HL-60 (cell line): ENCODE measurements at regions not wholly inside any gene's neighbourhood (a gene's known extent, or its start where the extent isn't known, plus 50 kb on each side); places are given as distances from the start of the nearest gene placed in this dataset.

ENCODE experiments used
- DNase-seq, 2 experiments: peaks; one replicate each; pipeline ENCODE4 v3.0.0-alpha.2; 2010 to 2020; ENCODE audit warnings: low read depth in 1 of 2, low spot score in 1 of 2
- H3K27ac ChIP-seq: fragments of 250-450 bp; sonication (Bioruptor Pico); replicated peaks from 2 replicates; pipeline ENCODE4 v1.5.1; 2020; ENCODE audit warnings: mild to moderate bottlenecking, moderate library complexity
- H3K27me3 ChIP-seq: fragments of 250-450 bp; sonication (Bioruptor Pico); 2 replicates; pipeline ENCODE4 v1.5.1; 2021; ENCODE audit warnings: mild to moderate bottlenecking, moderate library complexity; ENCODE audit not compliant: insufficient read depth, poor library complexity, severe bottlenecking
- H3K4me3 ChIP-seq: replicated peaks from 2 replicates; pipeline ENCODE4 v1.5.1; 2011; ENCODE audit warnings: mild to moderate bottlenecking, control low read depth, low read length; ENCODE audit not compliant: insufficient read depth
- CTCF ChIP-seq: IDR thresholded peaks from one replicate; pipeline ENCODE4 v1.5.1; 2011; ENCODE audit warnings: low read length, control low read depth, inconsistent platforms; ENCODE audit not compliant: insufficient read depth
- GABPA ChIP-seq: IDR thresholded peaks from 2 replicates; pipeline ENCODE4 v1.6.1; 2012; ENCODE audit warnings: low read depth
- POLR2AphosphoS5 ChIP-seq: IDR thresholded peaks from 2 replicates; pipeline ENCODE4 v1.6.1; 2012; ENCODE audit warnings: low read depth
- REST ChIP-seq: IDR thresholded peaks from 2 replicates; pipeline ENCODE4 v1.6.1; 2012; ENCODE audit warnings: low read depth; ENCODE audit not compliant: insufficient replicate concordance
- SPI1 ChIP-seq: IDR thresholded peaks from 2 replicates; pipeline ENCODE4 v1.6.1; 2012; ENCODE audit warnings: low read depth, mild to moderate bottlenecking, borderline replicate concordance

GRCh38 chr15:35880896-35881295 lies 334.9 kb upstream of the DPH6 start:
- Histone ChIP-seq H3K4me3 (no peak overlapping the region), H3K27me3 (no peaks in the 10 kb centered on the region), H3K27ac (no peak overlapping the region)
- DNase-seq: no peak
- TF ChIP-seq POLR2AphosphoS5 (no peak), CTCF (no peak), GABPA (no peak), SPI1 (no peak), REST (no peak)

- H3K27ac ChIP-seq: no peak overlapping the region
Measured at GRCh38 chr15:35885870-35886269, 339.9 kb upstream of the DPH6 start.

GRCh38 chr15:35886765-35887164 lies 340.8 kb upstream of the DPH6 start:
- no peak for TF ChIP-seq POLR2AphosphoS5
- no peak for TF ChIP-seq GABPA
- TF ChIP-seq SPI1: no peak
- no peak for TF ChIP-seq REST
- no peak for TF ChIP-seq CTCF
- H3K27ac ChIP-seq: no peak overlapping the region

More at GRCh38 chr15:35885870-35886269, 339.9 kb upstream of the DPH6 start:
- Histone ChIP-seq H3K4me3 (no peak overlapping the region), H3K27me3 (no peaks in the 10 kb centered on the region)
- TF ChIP-seq POLR2AphosphoS5: no peak
- no peak for TF ChIP-seq CTCF
- TF ChIP-seq GABPA: no peak
- TF ChIP-seq REST: no peak
- TF ChIP-seq SPI1: no peak
- no peak for DNase-seq

More at GRCh38 chr15:35886765-35887164, 340.8 kb upstream of the DPH6 start:
- Histone ChIP-seq H3K27me3 (no peaks in the 10 kb centered on the region), H3K4me3 (no peak overlapping the region)
- DNase-seq: no peak
